B cell (primary cell): ENCODE measurements at regions not wholly inside any gene's neighbourhood (a gene's known extent, or its start where the extent isn't known, plus 50 kb on each side); places are given as distances from the start of the nearest gene placed in this dataset.

Experiments
- ATAC-seq: fragments of 200-7000 bp; cut with Tn5 transposase; one replicate; pipeline ENCODE4 v1.10.0; 2021; ENCODE audit warnings: low read depth, mild to moderate bottlenecking, moderate number of reproducible peaks, moderate library complexity
- CTCF ChIA-PET: fragments of 350-600 bp; sonication (Branson Sonifier 250); formaldehyde crosslinking; loops from one replicate; lab custom pipeline; 2021; ENCODE audit warnings: antibody characterized with exemption, inconsistent platforms; lab: Charles Lee
- POLR2A ChIA-PET: fragments of 350-600 bp; sonication (Branson Sonifier 250); formaldehyde crosslinking; loops from one replicate; lab custom pipeline; 2021; ENCODE audit warnings: antibody characterized with exemption; lab: Charles Lee
- DNase-seq: peaks from one replicate; pipeline ENCODE4 v3.0.0; 2013
- H2AFZ ChIP-seq: 2 replicates; pipeline ENCODE4 v1.6.1; 2012; ENCODE audit warnings: mild to moderate bottlenecking, low read depth, low read length; ENCODE audit not compliant: insufficient read depth, poor library complexity, severe bottlenecking
- H3K27ac ChIP-seq, 2 donors: 1 replicate in 1 of 2; 2 replicates in 1 of 2; pipeline ENCODE4 v1.5.1; 2012 to 2013; ENCODE audit warnings: low read length in 2 of 2, mild to moderate bottlenecking in 2 of 2, moderate library complexity in 1 of 2
- H3K27me3 ChIP-seq, 4 experiments: fragments of 200-600 bp in 1 of 4; sonication (generic) in 1 of 4; replicated peaks in 1 of 4; 1 replicate in 2 of 4; 2 replicates in 2 of 4; pipeline versions ENCODE4 v1.6.1 to v1.7.0; 2013 to 2016; ENCODE audit warnings: low read length in 3 of 4, mild to moderate bottlenecking in 2 of 4, mixed read lengths in 1 of 4, moderate library complexity in 1 of 4; ENCODE audit not compliant: insufficient read depth in 4 of 4, control insufficient read depth in 3 of 4; ENCODE audit errors: control extremely low read depth in 1 of 4
- H3K36me3 ChIP-seq, 2 experiments: replicated peaks in 1 of 2; 1 replicate in 1 of 2; 2 replicates in 1 of 2; pipeline versions ENCODE4 v1.6.1 to v1.7.1; 2013; ENCODE audit warnings: low read length in 1 of 2; ENCODE audit not compliant: insufficient read depth in 2 of 2, control insufficient read depth in 1 of 2; ENCODE audit errors: control extremely low read depth in 1 of 2, extremely low read depth in 1 of 2
- H3K4me1 ChIP-seq, 2 donors: fragments of 200-600 bp in 1 of 2; sonication (generic) in 1 of 2; 1 replicate in 1 of 2; 2 replicates in 1 of 2; pipeline versions ENCODE4 v1.5.1 to v1.6.1; 2013 to 2017; ENCODE audit warnings: low read length in 2 of 2; ENCODE audit not compliant: control insufficient read depth in 2 of 2, insufficient read depth in 2 of 2
- H3K4me2 ChIP-seq: replicated peaks from 2 replicates; pipeline ENCODE3; 2012; ENCODE audit warnings: mild to moderate bottlenecking, low read depth, low read length; ENCODE audit not compliant: poor library complexity, severe bottlenecking
- H3K4me3 ChIP-seq, 5 experiments: fragments of 200-600 bp in 1 of 5; sonication (generic) in 1 of 5; 1 replicate in 3 of 5; 2 replicates in 2 of 5; pipeline versions ENCODE4 v1.5.1 to v1.7.0; 2011 to 2016; ENCODE audit warnings: low read length in 4 of 5, mild to moderate bottlenecking in 4 of 5, low read depth in 2 of 5, control low read depth in 1 of 5, moderate library complexity in 1 of 5; ENCODE audit not compliant: insufficient read depth in 1 of 5; ENCODE audit errors: control extremely low read depth in 1 of 5, extremely low read depth in 1 of 5
- H3K79me2 ChIP-seq: fragments of 200-600 bp; sonication (generic); one replicate; pipeline ENCODE4 v1.6.0; 2016; ENCODE audit warnings: low read length; ENCODE audit not compliant: control insufficient read depth, insufficient read depth
- H3K9ac ChIP-seq: fragments of 200-600 bp; sonication (generic); 2 replicates; pipeline ENCODE4 v1.6.1; 2017; ENCODE audit warnings: mild to moderate bottlenecking, low read length, moderate library complexity
- H3K9me3 ChIP-seq, 3 donors: one replicate each; pipeline versions ENCODE4 v1.6.1 to v1.7.1; 2013; ENCODE audit warnings: low read length in 2 of 3; ENCODE audit not compliant: control insufficient read depth in 2 of 3, insufficient read depth in 1 of 3; ENCODE audit errors: control extremely low read depth in 1 of 3
- H4K20me1 ChIP-seq: 2 replicates; pipeline ENCODE4 v1.6.0; 2012; ENCODE audit warnings: mild to moderate bottlenecking, low read length; ENCODE audit not compliant: insufficient read depth, control insufficient read depth, poor library complexity, severe bottlenecking
- H3K27ac Mint-ChIP-seq: one replicate; pipeline ENCODE4 v1.8.0; 2021; ENCODE audit warnings: mixed read lengths
- H3K27me3 Mint-ChIP-seq: one replicate; pipeline ENCODE4 v1.8.0; 2021; ENCODE audit warnings: mixed read lengths
- H3K4me1 Mint-ChIP-seq: one replicate; pipeline ENCODE4 v1.8.0; 2021; ENCODE audit warnings: mixed read lengths
- H3K4me3 Mint-ChIP-seq: one replicate; pipeline ENCODE4 v1.8.0; 2021; ENCODE audit warnings: mixed read lengths
- H3K9me3 Mint-ChIP-seq: one replicate; pipeline ENCODE4 v1.8.0; 2022; ENCODE audit warnings: mixed read lengths; ENCODE audit not compliant: insufficient read depth
- CTCF ChIP-seq: fragments of 200-600 bp; IDR thresholded peaks from one replicate; pipeline ENCODE4 v1.8.0; 2022; ENCODE audit warnings: antibody characterized with exemption, mild to moderate bottlenecking
- EZH2 ChIP-seq: IDR thresholded peaks from 2 replicates; pipeline ENCODE4 v1.6.1; 2012; ENCODE audit warnings: borderline replicate concordance, low read depth, mild to moderate bottlenecking, moderate library complexity, low read length; ENCODE audit not compliant: insufficient read depth, poor library complexity, severe bottlenecking
- WGBS: methylation state at CpG from one replicate; pipeline ENCODE4 v1.1.5; 2013; ENCODE audit warnings: missing lambda C conversion rate; ENCODE audit not compliant: insufficient coverage; 5-methylcytosine and 5-hydroxymethylcytosine counted together
- intact Hi-C: fragments of 100-400 bp; cut with micrococcal nuclease; formaldehyde crosslinking; loops from one replicate; pipeline ENCODE4 v1.10.0; 2022

GRCh38 chr5:72662305-72662704 is 154.2 kb upstream of the TNPO1 start:
- Mint-ChIP-seq H3K27me3 (peaks cover 8% of the 10 kb centered on the region), H3K9me3 (no peaks in the 10 kb centered on the region), H3K4me3 (no peak overlapping the region), H3K4me1 (no peaks in the 10 kb centered on the region), H3K27ac (no peak overlapping the region)
- no CpG with 5 or more reads among the region's 3 CpGs for WGBS
- ChIA-PET POLR2A (no interaction called here), CTCF (no interaction called here)
- Histone ChIP-seq H4K20me1 (no peaks in the 10 kb centered on the region), H3K9ac (no peak overlapping the region), H3K27ac (no peak overlapping the region), H3K4me1 (no peaks in the 10 kb centered on the region), H3K9me3 (no peaks in the 10 kb centered on the region), H2AFZ (no peak overlapping the region), H3K79me2 (no peaks in the 10 kb centered on the region), H3K27me3 (peaks cover 0 to 3% (median 1%) of the 10 kb centered on the region in 4 experiments), H3K4me3 (no peak overlapping the region), H3K36me3 (no peaks in the 10 kb centered on the region), H3K4me2 (no peak overlapping the region)
- ATAC-seq (no peak), DNase-seq (no peak)
- TF ChIP-seq EZH2 (no peak), CTCF (no peak)
- intact Hi-C loops, result no loop called here

GRCh38 chr5:72661405-72661804 is 154.2 kb upstream of the ZNF366 start:
- Histone ChIP-seq H3K4me2 (no peak overlapping the region), H3K9me3 (no peaks in the 10 kb centered on the region), H3K4me1 (no peaks in the 10 kb centered on the region), H3K4me3 (no peak overlapping the region), H3K79me2 (no peaks in the 10 kb centered on the region), H3K27ac (no peak overlapping the region), H2AFZ (no peak overlapping the region), H3K9ac (no peak overlapping the region), H3K27me3 (peaks cover 0 to 3% (median 1%) of the 10 kb centered on the region in 4 experiments), H4K20me1 (no peaks in the 10 kb centered on the region), H3K36me3 (no peaks in the 10 kb centered on the region)
- TF ChIP-seq CTCF (no peak), EZH2 (no peak)
- intact Hi-C loops, result no loop called here
- H3K4me1 Mint-ChIP-seq, result no peaks in the 10 kb centered on the region
- DNase-seq, result no peak
- ChIA-PET CTCF (no interaction called here), POLR2A (no interaction called here)
- H3K27ac Mint-ChIP-seq, result no peak overlapping the region
- ATAC-seq, result no peak
- H3K27me3 Mint-ChIP-seq, result peaks cover 8% of the 10 kb centered on the region
- no peak overlapping the region for H3K4me3 Mint-ChIP-seq
- WGBS, result no CpG with 5 or more reads among the region's 2 CpGs
- no peaks in the 10 kb centered on the region for H3K9me3 Mint-ChIP-seq
